H9 (cell line): ENCODE measurements at regions not wholly inside any gene's neighbourhood (a gene's known extent, or its start where the extent isn't known, plus 50 kb on each side); places are given as distances from the start of the nearest gene placed in this dataset.

ENCODE experiments used
- DNase-seq: peaks from one replicate; pipeline ENCODE4 v3.0.0-alpha.2; 2017
- H2AFZ ChIP-seq: one replicate; pipeline ENCODE4 v1.6.1; 2013; ENCODE audit warnings: mild to moderate bottlenecking, low read length, control low read depth, moderate library complexity
- H2AK5ac ChIP-seq: 2 replicates; pipeline ENCODE4 v1.6.1; 2013; ENCODE audit warnings: low read length, control low read depth, mixed read lengths; ENCODE audit not compliant: insufficient read length
- H2BK120ac ChIP-seq: one replicate; pipeline ENCODE4 v1.6.1; 2013; ENCODE audit warnings: low read depth, mild to moderate bottlenecking, low read length, control low read depth, inconsistent platforms; ENCODE audit not compliant: poor library complexity, severe bottlenecking
- H2BK12ac ChIP-seq: 2 replicates; pipeline ENCODE4 v1.6.1; 2013; ENCODE audit warnings: low read length, control low read depth, mixed read lengths, low read depth; ENCODE audit not compliant: insufficient read length
- H2BK15ac ChIP-seq: 2 replicates; pipeline ENCODE4 v1.6.1; 2013; ENCODE audit warnings: low read depth, low read length, control low read depth
- H2BK20ac ChIP-seq: one replicate; pipeline ENCODE4 v1.6.1; 2013; ENCODE audit warnings: low read depth, mild to moderate bottlenecking, low read length, control low read depth, inconsistent platforms; ENCODE audit not compliant: poor library complexity, severe bottlenecking
- H2BK5ac ChIP-seq: 2 replicates; pipeline ENCODE4 v1.6.1; 2013; ENCODE audit warnings: low read length, control low read depth, mixed read lengths; ENCODE audit not compliant: insufficient read length
- H3K14ac ChIP-seq: 2 replicates; pipeline ENCODE4 v1.6.1; 2013; ENCODE audit warnings: low read length, control low read depth; ENCODE audit not compliant: insufficient read depth
- H3K18ac ChIP-seq: 2 replicates; pipeline ENCODE4 v1.6.1; 2013; ENCODE audit warnings: low read depth, mild to moderate bottlenecking, mixed read lengths, low read length, control low read depth; ENCODE audit not compliant: insufficient read length
- H3K23ac ChIP-seq: 2 replicates; pipeline ENCODE4 v1.6.1; 2013; ENCODE audit warnings: low read length, control low read depth, mixed read lengths, low read depth; ENCODE audit not compliant: insufficient read length
- H3K23me2 ChIP-seq: 2 replicates; pipeline ENCODE4 v1.6.1; 2013; ENCODE audit warnings: low read depth, mild to moderate bottlenecking, mixed read lengths, low read length, control low read depth; ENCODE audit not compliant: insufficient read length, poor library complexity, severe bottlenecking
- H3K27ac ChIP-seq: 2 replicates; pipeline ENCODE4 v1.5.1; 2013; ENCODE audit warnings: low read length, control low read depth, mixed read lengths, low read depth; ENCODE audit not compliant: insufficient read length
- H3K27me3 ChIP-seq: 2 replicates; pipeline ENCODE4 v1.6.1; 2013; ENCODE audit warnings: low read length, control low read depth, inconsistent platforms; ENCODE audit not compliant: insufficient read depth
- H3K4ac ChIP-seq: 2 replicates; pipeline ENCODE4 v1.6.1; 2013; ENCODE audit warnings: low read depth, mild to moderate bottlenecking, control low read depth, inconsistent platforms, low read length, moderate library complexity
- H3K4me1 ChIP-seq: 2 replicates; pipeline ENCODE4 v1.6.1; 2013; ENCODE audit warnings: low read length, control low read depth, inconsistent platforms; ENCODE audit not compliant: insufficient read depth
- H3K4me2 ChIP-seq: 2 replicates; pipeline ENCODE4 v1.6.1; 2013; ENCODE audit warnings: low read length, control low read depth, mixed read lengths; ENCODE audit not compliant: insufficient read length, insufficient read depth
- H3K56ac ChIP-seq: 2 replicates; pipeline ENCODE4 v1.6.1; 2013; ENCODE audit warnings: low read depth, mild to moderate bottlenecking, mixed read lengths, low read length, control low read depth; ENCODE audit not compliant: insufficient read length
- H3K79me1 ChIP-seq: 2 replicates; pipeline ENCODE4 v1.6.1; 2013; ENCODE audit warnings: low read depth, mild to moderate bottlenecking, moderate library complexity, low read length, control low read depth, inconsistent platforms; ENCODE audit not compliant: insufficient read depth, poor library complexity, severe bottlenecking
- H3K79me2 ChIP-seq: 2 replicates; pipeline ENCODE4 v1.6.1; 2013; ENCODE audit warnings: low read length, control low read depth, inconsistent platforms; ENCODE audit not compliant: insufficient read depth
- H3K9ac ChIP-seq: 2 replicates; pipeline ENCODE4 v1.6.1; 2013; ENCODE audit warnings: low read length, control low read depth, mixed read lengths; ENCODE audit not compliant: insufficient read length; ENCODE audit errors: extremely low read depth
- H3K9me3 ChIP-seq: one replicate; pipeline ENCODE4 v1.6.1; 2013; ENCODE audit warnings: low read depth, low read length, inconsistent platforms; ENCODE audit not compliant: control insufficient read depth
- H3T11ph ChIP-seq: one replicate; pipeline ENCODE4 v1.6.1; 2013; ENCODE audit warnings: mild to moderate bottlenecking, low read length, control low read depth, inconsistent platforms
- H4K20me1 ChIP-seq: one replicate; pipeline ENCODE4 v1.6.1; 2013; ENCODE audit not compliant: control insufficient read depth, insufficient read length, insufficient read depth
- H4K5ac ChIP-seq: 2 replicates; pipeline ENCODE4 v1.6.1; 2013; ENCODE audit warnings: low read depth, mild to moderate bottlenecking, mixed read lengths, low read length, control low read depth; ENCODE audit not compliant: insufficient read length
- H4K8ac ChIP-seq: replicated peaks from 2 replicates; pipeline ENCODE4 v1.6.1; 2013; ENCODE audit warnings: low read length, control low read depth, mixed read lengths, low read depth; ENCODE audit not compliant: insufficient read length
- H4K91ac ChIP-seq: 2 replicates; pipeline ENCODE4 v1.6.1; 2013; ENCODE audit warnings: low read depth, mild to moderate bottlenecking, moderate library complexity, mixed read lengths, low read length, control low read depth; ENCODE audit not compliant: insufficient read length
- H3K27ac Mint-ChIP-seq, 3 experiments: 2 replicates in 2 of 3; 3 replicates in 1 of 3; pipeline ENCODE4 v1.8.0; 2020 to 2021; ENCODE audit warnings: mixed read lengths in 3 of 3, mild to moderate bottlenecking in 1 of 3, moderate library complexity in 1 of 3
- H3K27me3 Mint-ChIP-seq: 2 replicates; pipeline ENCODE4 v1.8.0; 2021; ENCODE audit warnings: low read depth, mild to moderate bottlenecking, moderate library complexity, mixed read lengths
- H3K36me3 Mint-ChIP-seq, 3 experiments: 2 replicates in 2 of 3; 3 replicates in 1 of 3; pipeline ENCODE4 v1.8.0; 2020 to 2021; ENCODE audit warnings: low read depth in 3 of 3, mixed read lengths in 3 of 3; ENCODE audit not compliant: insufficient read depth in 1 of 3
- H3K4me1 Mint-ChIP-seq, 2 experiments: 2 replicates each; pipeline ENCODE4 v1.8.0; 2020; ENCODE audit warnings: mixed read lengths in 2 of 2
- H3K4me3 Mint-ChIP-seq, 2 experiments: 2 replicates in 1 of 2; 3 replicates in 1 of 2; pipeline ENCODE4 v1.8.0; 2020 to 2021; ENCODE audit warnings: mild to moderate bottlenecking in 2 of 2, mixed read lengths in 2 of 2, moderate library complexity in 1 of 2
- H3K9me3 Mint-ChIP-seq, 2 experiments: 2 replicates in 1 of 2; 3 replicates in 1 of 2; pipeline ENCODE4 v1.8.0; 2020; ENCODE audit warnings: mild to moderate bottlenecking in 2 of 2, mixed read lengths in 2 of 2, moderate library complexity in 1 of 2
- CTCF ChIP-seq: fragments of 200-600 bp; sonication (generic); conservative IDR thresholded peaks from 3 replicates; pipeline ENCODE4 v1.8.0; 2021; ENCODE audit warnings: antibody characterized with exemption, mild to moderate bottlenecking
- WGBS: extraction: QIAGEN DNeasy Blood & Tissue Kit; methylation state at CpG from one replicate; pipeline ENCODE4 v1.1.7; 2013; ENCODE audit warnings: missing lambda C conversion rate, low lambda C conversion rate, mixed read lengths; ENCODE audit not compliant: insufficient read length; ENCODE audit errors: extremely low coverage; 5-methylcytosine and 5-hydroxymethylcytosine counted together

- H2BK12ac ChIP-seq, result no peak overlapping the region
- H4K91ac ChIP-seq, result no peak overlapping the region
- no peaks in the 10 kb centered on the region for H3K79me1 ChIP-seq
- no peak overlapping the region for H3K27ac ChIP-seq
- no peaks in the 10 kb centered on the region; the same call in 1 of the 2 replicates for H3K4me1 ChIP-seq
- no peak overlapping the region for H4K5ac ChIP-seq
- H2BK20ac ChIP-seq, result no peak overlapping the region
- no peaks in the 10 kb centered on the region for H3K79me2 ChIP-seq
- H2BK5ac ChIP-seq, result no peak overlapping the region
- H3K27me3 ChIP-seq, result no peaks in the 10 kb centered on the region
- no peak overlapping the region for H3K23ac ChIP-seq
- DNase-seq, result no peak
- H3K56ac ChIP-seq, result no peak overlapping the region
- H3K4me2 ChIP-seq, result peak overlapping the region; percentile 73
- no peak overlapping the region for H2BK120ac ChIP-seq
- no peak overlapping the region for H3K4ac ChIP-seq
- H3K14ac ChIP-seq, result no peak overlapping the region
- Mint-ChIP-seq H3K4me3 (peak overlapping the region; percentile 89 to 94; a peak in 4 of 5 replicates), H3K27ac (no peak overlapping the region), H3K4me1 (peaks cover 12 to 16% of the 10 kb centered on the region in 2 experiments), H3K27me3 (peaks cover 1% of the 10 kb centered on the region; the same call in 1 of the 2 replicates), H3K36me3 (no peaks in the 10 kb centered on the region; a peak in 1 of 7 replicates), H3K9me3 (no peaks in the 10 kb centered on the region)
- no peaks in the 10 kb centered on the region for H4K20me1 ChIP-seq
- H2AFZ ChIP-seq, result no peak overlapping the region
- H2BK15ac ChIP-seq, result no peak overlapping the region
- H4K8ac ChIP-seq, result no peak overlapping the region
- TF ChIP-seq CTCF, result no peak
- no peak overlapping the region for H3T11ph ChIP-seq
- H3K9ac ChIP-seq, result no peak overlapping the region
- no peaks in the 10 kb centered on the region for H3K23me2 ChIP-seq
- no peaks in the 10 kb centered on the region for H3K9me3 ChIP-seq
- no CpG with 5 or more reads among the region's 6 CpGs for WGBS
- H2AK5ac ChIP-seq, result no peak overlapping the region
- no peak overlapping the region for H3K18ac ChIP-seq
Measured at GRCh38 chr7:22550514-22551030, 50.6 kb upstream of the STEAP1B start.
